ENCODE measurements at regions not wholly inside any gene's neighbourhood (a gene's known extent, or its start where the extent isn't known, plus 50 kb on each side); places are given as distances from the start of the nearest gene placed in this dataset.

DNA sequence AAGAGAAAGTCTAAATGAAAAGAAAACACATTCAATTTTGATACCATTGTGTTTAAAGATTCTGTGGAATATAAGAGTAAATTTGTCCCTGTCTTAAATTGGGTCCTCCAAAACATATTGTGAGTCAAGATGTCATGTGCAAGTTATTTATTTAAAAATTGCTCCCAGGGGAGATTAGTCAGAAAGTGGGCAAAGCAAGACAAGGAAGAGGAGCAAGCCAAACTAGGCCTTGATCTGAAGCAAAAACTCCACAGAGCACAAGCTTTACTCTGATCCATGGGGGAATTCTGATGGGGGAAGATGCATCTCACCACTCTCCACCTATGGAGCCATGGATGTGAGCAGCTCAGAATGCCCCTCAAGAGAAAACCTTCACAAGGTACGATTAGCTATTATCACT is 342.8 kb upstream of the IL12A start:
- no peak overlapping the region for H3K4me3 ChIP-seq (ENCODE audit: low read depth, low read length)
- no peak for TF ChIP-seq CTCF (IDR thresholded peaks at IDR 0.05; ENCODE audit: low read depth, low read length)

- no peak overlapping the region for H3K4me3 ChIP-seq (ENCODE audit: low read depth, low read length)
- TF ChIP-seq CTCF (IDR thresholded peaks at IDR 0.05; ENCODE audit: low read depth, low read length), result no peak
Measured at GRCh38 chr3:159649951-159650350, 338.7 kb upstream of the IL12A start.

DNA sequence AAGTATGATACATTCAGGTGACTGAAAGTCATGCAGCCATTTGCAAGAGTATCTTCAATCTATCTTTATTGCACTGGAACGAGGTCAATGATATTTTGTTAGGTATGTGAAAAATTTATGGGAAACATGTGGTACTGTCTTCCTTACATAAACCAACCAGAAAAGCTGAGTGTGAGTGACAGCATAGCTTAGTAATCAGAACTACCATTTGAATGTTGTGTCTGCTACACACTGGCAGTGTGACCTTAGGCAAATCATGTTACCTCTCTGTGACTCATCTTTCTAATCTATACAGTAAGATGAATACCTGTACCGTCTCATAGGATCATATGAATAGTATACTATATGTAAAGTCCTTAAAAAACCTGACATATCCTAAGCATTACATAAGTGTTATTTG is 337.9 kb upstream of the IL12A start:
- no peak overlapping the region for H3K4me3 ChIP-seq (ENCODE audit: low read depth, low read length)
- no peak for TF ChIP-seq CTCF (IDR thresholded peaks at IDR 0.05; ENCODE audit: low read depth, low read length)

DNA sequence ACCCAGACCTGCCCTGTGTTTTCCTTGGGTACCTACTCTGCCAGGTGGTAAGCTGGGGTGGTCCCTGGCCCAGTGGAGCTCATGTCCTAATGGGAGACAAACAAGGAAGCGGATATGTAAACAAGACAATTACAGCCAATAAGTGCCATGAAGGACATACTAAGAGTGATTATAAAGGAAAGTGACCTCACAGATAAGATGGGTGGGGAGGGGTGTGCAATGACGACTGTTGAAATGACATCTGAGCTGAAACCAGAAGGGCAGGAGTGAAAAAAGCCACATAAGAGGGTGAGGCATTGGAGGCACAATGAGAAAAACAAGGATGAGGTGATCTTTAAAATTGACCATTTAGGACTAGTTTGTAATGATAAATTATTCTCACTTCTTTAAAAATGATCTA is 336.2 kb upstream of the IL12A start:
- TF ChIP-seq CTCF (IDR thresholded peaks at IDR 0.05; ENCODE audit: low read depth, low read length), result no peak
- no peak overlapping the region for H3K4me3 ChIP-seq (ENCODE audit: low read depth, low read length)

- H3K4me3 ChIP-seq (ENCODE audit: low read depth, low read length), result no peak overlapping the region
- no peak for TF ChIP-seq CTCF (IDR thresholded peaks at IDR 0.05; ENCODE audit: low read depth, low read length)
Measured at GRCh38 chr3:159654183-159655134, 334.2 kb upstream of the IL12A start.

DNA sequence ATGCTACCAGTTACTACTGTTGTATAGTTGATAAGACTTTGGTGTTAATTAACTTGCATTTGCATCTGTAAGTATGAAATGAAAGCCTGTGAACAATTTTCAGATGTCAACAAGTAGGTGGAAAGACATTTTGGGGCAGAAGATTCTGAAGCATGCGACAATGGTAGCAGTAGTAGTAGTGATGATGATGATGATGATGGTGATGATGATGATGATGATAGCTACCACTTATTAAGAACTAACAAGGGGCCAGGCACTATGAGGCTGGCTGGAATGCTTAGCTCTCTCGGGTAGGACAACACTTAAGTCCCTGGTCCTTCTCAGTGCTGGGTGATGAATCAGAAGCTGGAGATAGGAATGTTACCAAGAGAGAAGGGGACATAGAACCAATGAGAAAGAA is 333.4 kb upstream of the IL12A start:
- H3K4me3 ChIP-seq (ENCODE audit: low read depth, low read length), result no peak overlapping the region
- no peak for TF ChIP-seq CTCF (IDR thresholded peaks at IDR 0.05; ENCODE audit: low read depth, low read length)

DNA sequence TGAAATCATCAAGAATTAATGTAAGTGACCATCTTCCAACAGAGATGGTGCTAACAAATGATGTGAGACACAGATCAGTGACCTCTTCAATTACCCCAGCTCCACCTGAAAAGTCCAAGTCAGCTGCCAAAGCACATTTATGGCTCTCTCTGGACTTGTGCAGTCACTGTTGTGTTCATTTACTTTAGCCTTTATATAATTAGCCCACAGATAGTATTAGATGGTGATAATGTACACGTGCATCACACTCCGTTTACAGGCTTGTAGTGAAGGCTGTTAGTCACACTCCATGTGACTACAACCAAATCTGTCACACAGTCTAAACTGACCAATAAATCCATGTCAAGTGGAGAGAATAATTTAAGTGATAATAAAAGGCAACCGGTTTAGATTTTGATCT is 331.5 kb upstream of the IL12A start:
- H3K4me3 ChIP-seq (ENCODE audit: low read depth, low read length), result no peak overlapping the region
- TF ChIP-seq CTCF (IDR thresholded peaks at IDR 0.05; ENCODE audit: low read depth, low read length), result no peak

All from WI38 (cell line).